Right renal pelvis (tissue), 4 donors: ENCODE measurements at regions not wholly inside any gene's neighbourhood (a gene's known extent, or its start where the extent isn't known, plus 50 kb on each side); places are given as distances from the start of the nearest gene placed in this dataset.

ENCODE experiments used
- DNase-seq, 4 donors: peaks; one replicate each; pipeline ENCODE4 v3.0.0-alpha.2; 2013; ENCODE audit warnings: low read depth in 4 of 4, low spot score in 3 of 4, missing footprints in 1 of 4

GRCh38 chr2:173843526-173843925 is 121.6 kb downstream of the SP3 start:
- no peak for DNase-seq

GRCh38 chr2:173851141-173851641 is 114.0 kb downstream of the SP3 start:
- DNase-seq, result no peak

- DNase-seq, result no peak
Observed at GRCh38 chr2:173854141-173854540, 111.0 kb downstream of the SP3 start.

GRCh38 chr2:173854840-173855239 is 110.3 kb downstream of the SP3 start:
- no peak for DNase-seq

- no peak for DNase-seq
Observed at GRCh38 chr2:173855661-173856060, 109.5 kb downstream of the SP3 start.
